GM18507 (cell line): ENCODE measurements at regions not wholly inside any gene's neighbourhood (a gene's known extent, or its start where the extent isn't known, plus 50 kb on each side); places are given as distances from the start of the nearest gene placed in this dataset.
A peak's percentile ranks its signal among the peaks of the same experiment; 100 is the strongest.
"Not testable (repeated sequence)": the region's sequence is repeated elsewhere in the genome, so short reads cannot be mapped to it uniquely, and the experiment has no call there.

ENCODE experiments used
- DNase-seq: peaks from one replicate; pipeline ENCODE4 v3.0.0; 2011; ENCODE audit warnings: low read depth; ENCODE audit not compliant: insufficient read length; ENCODE audit errors: extremely low spot score
- FAIRE-seq: peaks from 2 replicates; lab custom pipeline; 2011; peaks lifted over from hg19 to GRCh38; lab: Jason Lieb, UNC

GRCh38 chr2:109976319-109976718 is 77.8 kb downstream of the LIMS3 start:
- peak; percentile 51 for FAIRE-seq
- not testable (repeated sequence) for DNase-seq

- not testable (repeated sequence) for DNase-seq
- peak; percentile 89 for FAIRE-seq
These were observed 82.3 kb downstream of the LIMS3 start for GRCh38 chr2:109980754-109981153.

- not testable (repeated sequence) for DNase-seq, FAIRE-seq
These were observed 88.1 kb downstream of the LIMS3 start for GRCh38 chr2:109986389-109987088.

DNA sequence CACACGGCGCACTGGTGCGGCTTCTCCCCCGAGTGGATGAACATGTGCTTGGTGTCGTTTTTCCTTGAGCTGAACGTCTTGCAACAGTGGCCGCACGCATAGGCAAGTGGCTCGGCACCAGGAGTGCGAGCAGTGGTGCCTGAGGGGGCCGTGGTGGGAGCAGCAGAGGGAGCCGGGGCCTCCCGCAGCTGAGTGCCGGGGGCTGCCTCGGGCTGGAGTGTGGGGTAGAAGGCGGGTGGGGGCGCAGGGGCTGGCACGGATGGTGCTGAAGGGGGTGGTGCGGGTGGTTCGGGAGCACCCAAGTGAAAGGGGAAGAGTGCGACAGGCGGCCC is 88.6 kb downstream of the LIMS3 start:
- DNase-seq, FAIRE-seq: not testable (repeated sequence)

GRCh38 chr2:109987458-109988345 is 89.2 kb downstream of the LIMS3 start:
- FAIRE-seq, DNase-seq: not testable (repeated sequence)

DNA sequence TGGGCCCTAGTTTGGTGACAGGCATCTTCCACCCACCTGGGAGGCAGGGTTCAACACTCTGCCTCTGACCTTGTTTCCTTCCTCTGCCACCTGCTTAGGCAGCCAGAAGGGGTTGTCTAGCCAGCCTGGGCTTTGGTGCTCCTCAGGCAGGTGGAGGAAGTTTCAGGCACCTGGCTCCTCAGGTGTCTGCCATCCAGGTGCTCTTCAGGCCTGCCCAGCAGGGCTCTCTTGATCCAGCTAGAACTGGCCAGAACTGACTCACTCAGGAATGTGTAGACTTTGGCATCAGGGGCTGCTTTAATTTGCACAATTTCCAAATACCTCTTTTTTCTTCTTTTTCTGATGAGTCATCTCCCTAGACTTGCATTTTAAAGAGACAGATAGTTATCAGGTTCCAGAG is 100.9 kb downstream of the LIMS3 start:
- FAIRE-seq, DNase-seq: not testable (repeated sequence)

DNA sequence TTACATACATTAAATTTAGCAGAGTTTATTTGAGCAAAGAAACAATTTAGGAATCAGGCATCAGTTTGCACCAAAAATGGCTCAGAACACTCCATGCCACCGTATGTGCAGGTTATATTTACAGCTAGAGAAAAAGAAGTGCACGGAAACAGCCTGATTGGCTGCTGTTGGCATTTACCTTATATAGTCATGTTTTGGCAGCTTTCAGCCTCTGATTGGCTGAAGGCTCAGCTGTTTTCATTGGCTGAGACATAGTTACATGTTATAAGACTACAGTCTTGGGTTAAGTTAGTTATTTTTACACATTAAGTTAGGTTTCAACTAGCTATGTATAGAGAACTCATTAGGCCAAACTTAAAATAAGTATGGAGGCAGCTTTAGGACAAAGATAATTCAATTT is 104.0 kb downstream of the LIMS3 start:
- not testable (repeated sequence) for DNase-seq, FAIRE-seq

DNA sequence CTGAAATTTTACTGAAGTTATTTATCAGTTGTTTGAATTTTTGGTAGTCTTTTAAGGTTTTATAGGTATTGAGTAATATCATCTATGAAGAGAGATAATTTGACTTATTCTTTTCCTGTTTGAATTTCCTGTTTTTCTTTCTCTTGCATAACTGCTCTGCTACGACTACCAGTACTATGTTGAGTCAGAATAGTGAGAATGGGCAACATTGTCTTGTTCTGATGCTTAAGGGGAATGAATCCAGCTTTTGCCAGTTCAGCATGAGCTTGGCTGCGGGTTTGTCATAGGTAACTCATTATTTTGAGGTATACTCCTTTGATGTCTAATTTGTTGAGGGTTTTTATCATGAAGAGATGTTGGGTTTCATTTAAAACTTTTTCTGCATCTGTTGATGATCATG is 102.2 kb downstream of the MALL start:
- DNase-seq, FAIRE-seq: not testable (repeated sequence)

GRCh38 chr2:110016381-110017092 is 99.1 kb downstream of the MALL start:
- DNase-seq, FAIRE-seq: not testable (repeated sequence)

DNA sequence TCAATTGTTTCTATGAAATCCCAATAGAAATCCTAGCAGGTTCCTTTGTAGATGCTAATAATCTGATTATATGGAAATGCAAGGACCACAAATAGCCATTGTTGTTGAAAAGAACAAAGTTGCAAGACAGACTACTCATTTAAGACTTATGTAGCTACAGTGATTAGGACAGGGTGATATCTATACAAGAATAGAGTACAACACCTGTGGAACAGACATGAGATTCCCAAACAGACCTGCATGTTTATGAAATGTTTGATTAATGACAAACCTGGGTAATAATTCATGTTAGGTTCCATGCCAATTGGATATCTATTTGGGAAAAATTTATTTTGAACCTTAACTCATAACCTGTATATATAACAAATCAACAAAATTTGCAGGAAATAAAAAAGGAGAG is 95.4 kb downstream of the MALL start:
- FAIRE-seq, DNase-seq: not testable (repeated sequence)

- not testable (repeated sequence) for FAIRE-seq, DNase-seq
These were observed 93.3 kb downstream of the MALL start for GRCh38 chr2:110022278-110022677.

GRCh38 chr2:110026126-110026785 is 89.4 kb downstream of the MALL start:
- not testable (repeated sequence) for DNase-seq, FAIRE-seq

- FAIRE-seq, DNase-seq: not testable (repeated sequence)
These were observed 87.2 kb downstream of the MALL start for GRCh38 chr2:110028411-110028810.

DNA sequence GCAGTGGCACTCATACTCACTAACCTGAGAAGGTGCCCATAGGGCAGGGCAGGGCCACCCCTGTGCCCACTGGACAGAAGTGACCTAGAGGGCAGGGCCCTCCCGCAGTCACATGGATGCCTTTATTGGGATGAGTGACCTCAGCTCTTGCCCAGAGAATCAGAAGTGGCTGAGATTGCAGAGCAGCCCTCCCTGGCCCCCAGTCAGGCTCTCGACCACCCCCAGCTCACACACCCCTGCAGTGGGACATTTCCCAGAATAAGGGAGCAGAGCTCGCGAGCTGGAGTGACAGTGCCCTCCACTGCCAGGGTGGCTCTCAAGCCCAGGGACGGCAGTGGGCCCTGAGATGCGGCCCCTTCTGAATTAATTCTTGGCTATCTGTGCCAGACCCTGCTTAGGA is 84.7 kb downstream of the MALL start:
- not testable (repeated sequence) for FAIRE-seq, DNase-seq

- not testable (repeated sequence) for DNase-seq
- FAIRE-seq: peak; percentile 44
These were observed 83.8 kb downstream of the MALL start for GRCh38 chr2:110031722-110032327.
